Activated CD8-positive, alpha-beta T cell treated with anti-CD3 and anti-CD28 coated beads, Interleukin-2, amount 10 ng/mL, durations not matched to agents 7 days and 5 days (primary cell): ENCODE measurements at regions not wholly inside any gene's neighbourhood (a gene's known extent, or its start where the extent isn't known, plus 50 kb on each side); places are given as distances from the start of the nearest gene placed in this dataset.

Experiments
- ATAC-seq: fragments of 150-1000 bp; cut with Tn5 transposase; one replicate; pipeline ENCODE4 v1.10.0; 2021; ENCODE audit warnings: moderate library complexity
- CTCF ChIA-PET: fragments of 350-600 bp; sonication (Branson Sonifier 250); formaldehyde crosslinking; loops from one replicate; lab custom pipeline; 2021; ENCODE audit warnings: antibody characterized with exemption; lab: Charles Lee
- POLR2A ChIA-PET: fragments of 350-600 bp; sonication (Branson Sonifier 250); formaldehyde crosslinking; loops from one replicate; lab custom pipeline; 2021; ENCODE audit warnings: antibody characterized with exemption; lab: Charles Lee
- DNase-seq: peaks from one replicate; pipeline ENCODE4 v3.0.0-alpha.2; 2020
- H3K27ac Mint-ChIP-seq: one replicate; pipeline ENCODE4 v1.8.0; 2021; ENCODE audit warnings: mild to moderate bottlenecking, mixed read lengths
- H3K27me3 Mint-ChIP-seq: one replicate; pipeline ENCODE4 v1.8.0; 2021; ENCODE audit warnings: low read depth, mixed read lengths
- H3K36me3 Mint-ChIP-seq: one replicate; pipeline ENCODE4 v1.8.0; 2021; ENCODE audit warnings: low read depth, mixed read lengths
- H3K4me1 Mint-ChIP-seq: one replicate; pipeline ENCODE4 v1.8.0; 2021; ENCODE audit warnings: low read depth, mixed read lengths
- H3K4me3 Mint-ChIP-seq: one replicate; pipeline ENCODE4 v1.8.0; 2021; ENCODE audit warnings: mild to moderate bottlenecking, mixed read lengths
- H3K9me3 Mint-ChIP-seq: one replicate; pipeline ENCODE4 v1.8.0; 2022; ENCODE audit warnings: mixed read lengths; ENCODE audit not compliant: insufficient read depth

DNA sequence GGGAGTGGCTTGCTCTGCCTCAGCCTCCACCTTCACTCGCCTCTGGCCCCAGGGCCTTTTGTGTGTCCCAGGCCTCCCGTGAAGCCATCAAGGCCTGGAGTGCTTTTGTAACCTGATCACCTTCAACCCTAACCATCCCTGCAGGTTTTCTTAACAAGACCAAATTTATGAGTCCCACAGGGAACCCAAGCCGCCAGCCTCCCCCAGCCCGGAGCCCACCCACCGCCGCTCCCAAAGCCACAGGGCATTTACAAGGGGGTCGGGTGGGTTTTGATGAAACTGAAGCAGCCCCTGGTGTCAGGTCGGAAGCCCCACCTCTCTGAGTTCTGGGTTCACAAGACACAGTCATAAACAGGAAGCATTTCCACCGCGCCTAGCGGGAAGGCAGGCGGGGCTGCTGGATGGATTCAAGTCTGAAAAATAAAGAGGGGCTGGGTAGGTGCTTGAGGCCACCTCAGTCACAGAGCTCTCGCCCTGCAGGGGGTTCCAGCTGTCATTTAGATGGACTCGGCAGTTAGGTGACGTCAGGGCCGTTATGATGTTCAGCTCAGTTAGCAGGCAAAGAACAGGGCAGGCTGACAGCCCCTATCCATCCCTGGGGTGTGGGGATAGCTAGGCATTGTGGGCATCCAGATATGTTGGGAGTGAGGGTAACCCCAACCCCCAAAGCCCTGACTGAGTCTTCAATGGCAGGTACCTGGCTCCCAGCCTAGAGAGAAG, 128.5 kb downstream of the BCOR start:
- DNase-seq (peak; percentile 45), ATAC-seq (no peak)
- Mint-ChIP-seq H3K4me3 (no peak overlapping the region), H3K27ac (peak overlapping the region; percentile 85), H3K36me3 (peaks cover 4% of the 10 kb centered on the region), H3K4me1 (peaks cover 21% of the 10 kb centered on the region), H3K27me3 (no peaks in the 10 kb centered on the region), H3K9me3 (peaks cover 8% of the 10 kb centered on the region)
- POLR2A ChIA-PET = interaction anchor here (0.7 kb wide), 1 partner anchor 24 kb away, joined by 3 read pairs; no protein-coding TSS in a partner anchor
- CTCF ChIA-PET = no interaction called here

DNA sequence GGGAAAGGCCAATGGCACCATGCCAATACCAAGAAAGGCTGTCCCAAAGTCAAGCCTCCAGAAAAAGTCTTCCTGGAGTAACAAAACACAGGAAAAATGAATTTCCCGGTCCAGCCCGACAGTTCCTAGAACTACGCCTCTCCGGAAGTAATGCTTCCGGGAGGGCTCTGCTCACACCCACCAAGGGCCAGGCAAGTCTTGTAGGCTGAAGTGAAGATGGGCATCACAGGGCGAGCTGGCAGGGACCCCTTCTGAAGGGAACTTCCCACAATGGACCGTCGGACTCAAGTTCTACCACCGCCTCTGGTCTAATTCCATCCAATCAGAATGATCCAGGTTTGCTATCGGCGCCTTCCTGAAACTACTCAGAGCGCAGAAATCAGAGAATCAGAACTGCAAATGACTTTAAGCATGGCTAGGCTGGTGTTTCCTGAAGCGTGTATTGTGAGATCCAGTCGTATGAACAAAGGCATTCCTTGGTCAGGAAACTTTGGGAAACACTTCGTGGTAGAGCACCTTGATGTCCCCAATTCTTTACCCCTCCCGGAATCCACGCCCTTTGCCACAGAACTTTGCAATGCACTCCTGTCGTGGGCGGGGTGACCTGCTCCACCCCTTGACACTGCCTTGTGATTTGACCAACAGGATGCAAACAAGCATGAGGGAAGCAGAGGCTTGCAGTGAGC, 127.8 kb downstream of the BCOR start:
- POLR2A ChIA-PET = no interaction called here
- H3K27ac Mint-ChIP-seq = peak overlapping the region; percentile 85
- no peaks in the 10 kb centered on the region for H3K27me3 Mint-ChIP-seq
- peaks cover 21% of the 10 kb centered on the region for H3K4me1 Mint-ChIP-seq
- no peak overlapping the region for H3K4me3 Mint-ChIP-seq
- ATAC-seq (no peak), DNase-seq (no peak)
- H3K36me3 Mint-ChIP-seq = peaks cover 4% of the 10 kb centered on the region
- H3K9me3 Mint-ChIP-seq = peaks cover 8% of the 10 kb centered on the region
- CTCF ChIA-PET = no interaction called here

DNA sequence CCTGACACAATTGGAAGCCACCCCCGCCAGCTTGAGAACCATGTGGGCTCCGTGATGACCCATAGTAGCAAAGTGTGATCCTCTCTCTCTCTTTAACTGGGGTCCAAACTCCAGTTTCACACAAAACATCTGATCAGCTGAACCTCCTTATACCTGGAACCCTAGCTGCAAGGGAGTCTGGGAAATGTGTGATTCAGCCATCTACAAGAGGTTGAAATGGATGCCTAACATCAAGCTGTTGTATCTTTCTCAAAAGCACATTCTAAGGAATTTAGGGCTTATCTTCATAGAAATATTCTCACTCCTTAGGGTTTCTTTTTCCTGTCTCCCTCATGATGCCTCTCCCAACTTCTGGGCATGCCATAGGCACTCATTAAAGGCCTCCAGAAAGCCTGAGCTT, 126.0 kb downstream of the BCOR start:
- POLR2A ChIA-PET = no interaction called here
- no peaks in the 10 kb centered on the region for H3K27me3 Mint-ChIP-seq
- no peak for DNase-seq

DNA sequence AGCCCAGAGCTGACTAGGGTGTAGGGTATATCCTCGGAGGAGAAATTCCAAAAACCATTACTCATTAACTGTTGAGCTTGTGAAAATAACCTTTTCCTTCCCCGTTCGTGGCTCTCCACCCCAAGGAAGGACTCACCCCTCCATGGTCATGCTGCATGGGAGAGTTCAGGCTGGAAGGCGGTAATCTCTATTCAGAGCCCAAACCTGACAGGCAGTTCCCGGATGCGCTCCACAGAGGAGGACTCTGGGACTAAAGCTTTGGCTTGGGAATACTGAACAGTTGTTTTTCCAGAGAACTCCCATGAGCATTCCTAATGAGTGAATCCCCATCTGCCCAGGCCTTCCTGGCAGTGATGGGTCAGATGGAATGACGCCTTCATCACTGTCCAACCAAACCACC, 125.4 kb downstream of the BCOR start:
- Mint-ChIP-seq H3K36me3 (peaks cover 4% of the 10 kb centered on the region), H3K4me1 (peaks cover 21% of the 10 kb centered on the region), H3K4me3 (no peak overlapping the region), H3K9me3 (peaks cover 8% of the 10 kb centered on the region), H3K27ac (no peak overlapping the region), H3K27me3 (no peaks in the 10 kb centered on the region)
- CTCF ChIA-PET = no interaction called here
- DNase-seq (no peak), ATAC-seq (no peak)
- POLR2A ChIA-PET = no interaction called here

More for the DNA sequence above, 126.0 kb downstream of the BCOR start:
- Mint-ChIP-seq H3K4me1 (peaks cover 21% of the 10 kb centered on the region), H3K36me3 (peaks cover 4% of the 10 kb centered on the region), H3K9me3 (peaks cover 8% of the 10 kb centered on the region), H3K27ac (no peak overlapping the region), H3K4me3 (no peak overlapping the region)
- no peak for ATAC-seq
- CTCF ChIA-PET = interaction anchor here (1.4 kb wide), 1 partner anchor 154 kb away, joined by 3 read pairs; no protein-coding TSS in a partner anchor

DNA sequence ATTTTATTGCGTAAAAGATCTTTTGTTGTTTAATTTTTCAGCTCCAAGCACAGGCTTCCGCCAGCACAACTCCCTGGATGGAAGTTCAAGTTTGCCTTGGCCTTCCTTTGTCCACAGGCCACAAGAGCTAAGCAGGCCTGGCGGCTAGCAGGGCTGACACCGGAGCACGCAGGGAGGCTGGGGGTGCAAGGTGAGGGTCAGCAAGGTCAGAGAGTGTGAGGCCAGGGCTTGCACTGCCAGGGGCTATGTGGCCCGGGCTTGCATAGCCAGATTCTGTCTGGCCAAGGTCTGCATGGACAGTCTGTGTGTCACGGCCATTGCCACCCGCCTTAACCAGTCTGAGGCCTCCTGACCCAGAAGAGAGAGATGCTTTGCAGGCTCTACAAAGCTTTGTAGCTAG, 123.9 kb downstream of the BCOR start:
- H3K36me3 Mint-ChIP-seq = peaks cover 4% of the 10 kb centered on the region
- ChIA-PET POLR2A (no interaction called here), CTCF (no interaction called here)
- DNase-seq (no peak), ATAC-seq (no peak)
- H3K9me3 Mint-ChIP-seq = peaks cover 8% of the 10 kb centered on the region
- H3K4me3 Mint-ChIP-seq = no peak overlapping the region
- no peaks in the 10 kb centered on the region for H3K27me3 Mint-ChIP-seq
- H3K4me1 Mint-ChIP-seq = peaks cover 25% of the 10 kb centered on the region
- H3K27ac Mint-ChIP-seq = no peak overlapping the region

DNA sequence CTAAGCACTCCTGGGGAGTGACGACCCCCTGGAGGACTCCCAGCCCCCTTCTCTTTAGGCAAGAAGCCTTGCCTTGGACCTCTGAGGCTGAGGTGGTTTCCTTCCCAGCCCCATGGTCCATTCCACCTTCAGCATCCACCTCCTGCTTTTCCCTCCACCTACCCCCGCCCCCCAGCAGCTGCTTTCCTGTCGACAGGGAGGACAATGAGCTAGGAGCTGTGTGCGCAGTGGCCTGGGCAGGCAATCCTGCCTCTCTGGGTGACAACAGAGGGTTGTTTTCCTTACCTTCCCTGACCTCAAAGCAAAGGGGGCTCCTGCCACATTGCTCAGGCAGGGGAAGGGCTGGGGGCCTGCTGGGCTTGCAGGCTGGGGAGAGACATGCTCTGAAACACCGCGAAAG, 123.5 kb downstream of the BCOR start:
- peaks cover 21% of the 10 kb centered on the region for H3K4me1 Mint-ChIP-seq

DNA sequence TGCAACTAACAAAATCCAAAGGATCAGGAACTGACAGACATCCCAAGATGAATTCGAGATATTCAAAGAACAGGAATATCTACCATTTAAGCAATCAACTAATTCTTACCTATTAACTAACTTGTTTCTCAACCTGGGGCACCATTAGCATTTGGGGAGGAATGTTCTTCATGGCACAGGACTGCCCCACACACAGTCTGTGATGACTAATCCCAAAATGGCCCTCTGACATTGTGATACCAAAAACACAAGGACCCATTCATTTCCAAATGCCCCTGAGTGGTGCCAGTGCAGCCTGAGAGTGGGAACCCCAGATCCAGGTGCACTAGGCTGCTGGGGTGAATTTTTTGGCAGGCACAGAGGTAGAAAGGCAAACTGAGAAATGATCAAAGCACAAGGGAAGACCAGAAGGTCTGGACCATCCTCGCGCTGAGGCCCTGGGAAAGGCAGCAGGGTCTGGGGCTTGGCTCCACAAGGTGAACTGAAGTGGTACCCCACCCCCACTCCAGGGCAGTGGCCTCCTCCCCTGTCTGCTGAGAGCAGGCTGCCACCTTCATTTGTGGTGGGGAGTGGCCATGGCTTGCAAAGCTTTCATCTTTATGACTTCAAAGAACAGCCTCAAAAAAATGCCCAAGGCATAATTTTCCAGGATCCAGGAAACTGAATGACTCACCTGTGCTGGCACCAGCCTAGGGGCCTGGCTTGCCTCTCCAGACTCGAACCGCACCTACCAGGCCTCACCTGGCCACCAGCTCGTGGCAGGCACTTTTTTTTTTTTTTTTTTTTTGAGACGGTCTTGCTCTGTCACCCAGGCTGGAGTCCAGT, 122.4 kb downstream of the BCOR start:
- peaks cover 4% of the 10 kb centered on the region for H3K36me3 Mint-ChIP-seq
- peaks cover 12% of the 10 kb centered on the region for H3K4me1 Mint-ChIP-seq
- H3K4me3 Mint-ChIP-seq = no peak overlapping the region
- no peak for DNase-seq
- ChIA-PET CTCF (interaction anchor here (0.6 kb wide), 1 partner anchor 38 kb away, joined by 3 read pairs; no protein-coding TSS in a partner anchor), POLR2A (no interaction called here)
- peaks cover 8% of the 10 kb centered on the region for H3K9me3 Mint-ChIP-seq
- H3K27ac Mint-ChIP-seq = no peak overlapping the region
- no peaks in the 10 kb centered on the region for H3K27me3 Mint-ChIP-seq
- no peak for ATAC-seq

More for the DNA sequence above, 123.5 kb downstream of the BCOR start:
- peaks cover 8% of the 10 kb centered on the region for H3K9me3 Mint-ChIP-seq
- no peaks in the 10 kb centered on the region for H3K27me3 Mint-ChIP-seq
- DNase-seq (no peak), ATAC-seq (no peak)
- peaks cover 4% of the 10 kb centered on the region for H3K36me3 Mint-ChIP-seq
- ChIA-PET CTCF (no interaction called here), POLR2A (no interaction called here)
- no peak overlapping the region for H3K27ac Mint-ChIP-seq
- no peak overlapping the region for H3K4me3 Mint-ChIP-seq

DNA sequence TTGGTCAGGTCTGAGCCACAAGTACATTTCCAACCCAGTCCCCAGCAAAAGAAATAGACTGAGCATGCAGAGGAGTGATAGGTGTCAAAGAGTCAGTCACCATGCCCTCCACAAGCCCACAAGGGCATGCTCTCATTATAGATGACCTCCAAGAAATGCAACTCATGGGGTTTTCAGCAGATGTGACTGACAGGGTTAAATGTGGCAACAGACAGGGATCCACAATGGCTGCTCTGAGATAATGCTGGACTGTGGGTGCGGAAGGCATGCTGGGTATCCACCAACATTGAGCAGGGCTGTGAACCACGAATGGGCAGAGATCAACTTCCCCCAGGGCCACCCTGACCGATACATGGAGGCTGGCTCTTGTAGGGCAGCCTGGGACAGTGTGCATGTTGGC, 115.8 kb downstream of the BCOR start:
- no peak overlapping the region for H3K27ac Mint-ChIP-seq
- ATAC-seq (no peak), DNase-seq (no peak)
- CTCF ChIA-PET = no interaction called here
- no peaks in the 10 kb centered on the region for H3K36me3 Mint-ChIP-seq
- peaks cover 2% of the 10 kb centered on the region for H3K27me3 Mint-ChIP-seq
- peaks cover 9% of the 10 kb centered on the region for H3K4me1 Mint-ChIP-seq
- H3K4me3 Mint-ChIP-seq = no peak overlapping the region
- no peaks in the 10 kb centered on the region for H3K9me3 Mint-ChIP-seq
- POLR2A ChIA-PET = no interaction called here

DNA sequence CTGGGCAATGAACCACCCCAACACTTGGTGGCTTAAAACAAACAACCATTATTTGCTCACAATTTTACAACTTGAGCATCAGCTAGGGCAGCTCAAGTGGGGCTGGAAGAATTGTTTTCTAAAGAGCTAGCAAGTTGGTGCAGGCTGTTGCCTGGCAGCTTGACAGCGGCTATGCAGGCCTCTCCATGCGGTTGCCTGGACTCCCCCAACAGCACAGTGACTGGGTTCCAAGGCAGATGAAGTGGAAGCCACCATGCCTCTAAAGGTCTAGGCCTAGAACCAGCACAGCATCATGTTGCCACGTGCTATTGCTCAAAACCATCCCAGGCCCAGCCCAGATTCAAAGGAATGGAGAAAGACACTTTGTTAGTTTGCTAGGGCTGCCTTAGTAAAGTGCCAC, 114.8 kb downstream of the BCOR start:
- Mint-ChIP-seq H3K36me3 (no peaks in the 10 kb centered on the region), H3K27me3 (peaks cover 2% of the 10 kb centered on the region), H3K4me3 (no peak overlapping the region), H3K27ac (no peak overlapping the region), H3K9me3 (no peaks in the 10 kb centered on the region), H3K4me1 (peaks cover 7% of the 10 kb centered on the region)
- DNase-seq (no peak), ATAC-seq (no peak)
- ChIA-PET CTCF (no interaction called here), POLR2A (no interaction called here)

DNA sequence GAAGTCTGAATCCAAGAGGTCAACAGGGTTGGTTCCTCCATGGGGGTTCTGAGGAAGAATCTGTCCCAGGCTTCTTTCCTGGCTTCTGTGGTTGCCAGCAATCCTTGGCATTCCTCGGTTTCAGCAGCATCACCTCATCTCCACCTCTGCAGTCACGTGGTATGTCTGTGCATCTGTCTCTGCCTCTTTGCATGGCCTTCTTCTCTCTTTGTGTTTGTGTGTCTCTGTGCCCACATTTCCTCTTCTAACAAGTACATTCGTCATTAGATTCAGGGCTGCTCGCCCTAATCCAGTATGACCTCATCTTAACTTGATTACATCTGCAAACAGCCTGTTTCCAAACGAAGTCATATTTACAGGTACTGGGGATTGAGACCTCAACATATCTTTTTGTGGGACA, 114.0 kb downstream of the BCOR start:
- no peaks in the 10 kb centered on the region for H3K9me3 Mint-ChIP-seq
- no peaks in the 10 kb centered on the region for H3K36me3 Mint-ChIP-seq
- no peak for DNase-seq
- ATAC-seq = no peak
- H3K27ac Mint-ChIP-seq = no peak overlapping the region
- H3K4me3 Mint-ChIP-seq = no peak overlapping the region
- ChIA-PET CTCF (no interaction called here), POLR2A (no interaction called here)
- H3K4me1 Mint-ChIP-seq = peaks cover 2% of the 10 kb centered on the region
- H3K27me3 Mint-ChIP-seq = peaks cover 2% of the 10 kb centered on the region

DNA sequence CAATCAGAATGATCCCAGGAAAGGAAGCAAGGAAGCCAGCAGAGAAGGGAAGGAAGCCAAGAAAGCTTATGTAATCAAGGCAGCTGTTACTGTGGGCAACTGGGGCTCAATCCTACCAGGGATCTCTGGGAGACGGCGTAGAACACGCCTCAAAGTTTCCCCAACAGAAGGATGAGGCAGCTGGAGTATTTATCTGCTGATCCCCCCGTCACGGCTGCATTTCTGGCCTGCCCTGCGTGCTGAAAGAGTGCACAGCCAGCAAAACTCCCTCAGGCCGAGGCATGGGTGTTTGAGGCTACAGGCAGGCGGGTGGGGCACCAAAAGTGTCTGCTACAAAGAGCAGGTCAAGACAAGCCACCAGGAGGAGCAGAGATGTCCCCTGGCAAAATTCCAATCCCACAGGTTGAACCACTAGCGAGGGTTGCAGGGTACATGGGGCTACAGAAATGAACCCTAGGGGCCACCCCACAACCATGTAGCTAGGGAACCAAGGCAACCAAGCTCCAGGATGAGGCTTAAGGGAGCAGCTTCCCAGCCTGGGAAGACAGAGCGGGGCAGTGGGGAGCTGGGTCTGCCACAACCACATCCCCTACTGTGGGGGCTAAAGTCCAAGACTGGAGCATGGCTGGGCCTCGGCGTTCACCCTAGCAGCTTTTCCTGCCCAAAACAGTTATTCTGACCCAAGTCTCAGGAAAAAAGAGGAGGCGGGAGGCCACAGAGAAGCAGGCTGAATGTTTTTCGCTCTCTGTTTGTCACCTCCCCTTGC, 113.4 kb downstream of the BCOR start:
- ATAC-seq = no peak
- Mint-ChIP-seq H3K36me3 (no peaks in the 10 kb centered on the region), H3K9me3 (no peaks in the 10 kb centered on the region)

More for the DNA sequence above, 113.4 kb downstream of the BCOR start:
- no peak for DNase-seq
- Mint-ChIP-seq H3K27me3 (peaks cover 2% of the 10 kb centered on the region), H3K27ac (no peak overlapping the region), H3K4me1 (no peaks in the 10 kb centered on the region), H3K4me3 (no peak overlapping the region)
- CTCF ChIA-PET = no interaction called here
- POLR2A ChIA-PET = no interaction called here
